ENCODE measurements at regions not wholly inside any gene's neighbourhood (a gene's known extent, or its start where the extent isn't known, plus 50 kb on each side); places are given as distances from the start of the nearest gene placed in this dataset.

- DNase-seq (ENCODE audit: low read depth) = no peak
These were observed 123.5 kb upstream of the MAGI3 start for GRCh38 chr1:113266788-113267187.

- no peak for DNase-seq (ENCODE audit: low read depth)
These were observed 120.9 kb upstream of the MAGI3 start for GRCh38 chr1:113269168-113269963.

GRCh38 chr1:113271039-113271438, 119.3 kb upstream of the MAGI3 start:
- DNase-seq (ENCODE audit: low read depth) = no peak

- no peak for DNase-seq (ENCODE audit: low read depth)
These were observed 115.2 kb upstream of the MAGI3 start for GRCh38 chr1:113275083-113275482.

- DNase-seq (ENCODE audit: low read depth) = no peak
These were observed 114.6 kb upstream of the MAGI3 start for GRCh38 chr1:113275691-113276090.

- no peak for DNase-seq (ENCODE audit: low read depth)
These were observed 113.8 kb upstream of the MAGI3 start for GRCh38 chr1:113276507-113276906.

- DNase-seq (ENCODE audit: low read depth) = no peak
These were observed 111.9 kb upstream of the MAGI3 start for GRCh38 chr1:113278371-113278770.

- DNase-seq (ENCODE audit: low read depth) = no peak
These were observed 111.5 kb upstream of the MAGI3 start for GRCh38 chr1:113278777-113279176.

GRCh38 chr1:113279776-113280391, 110.4 kb upstream of the MAGI3 start:
- no peak for DNase-seq (ENCODE audit: low read depth)

- DNase-seq (ENCODE audit: low read depth) = no peak
These were observed 109.7 kb upstream of the MAGI3 start for GRCh38 chr1:113280581-113280980.

GRCh38 chr1:113281550-113281949, 108.8 kb upstream of the MAGI3 start:
- no peak for DNase-seq (ENCODE audit: low read depth)

- DNase-seq (ENCODE audit: low read depth) = no peak
These were observed 108.1 kb upstream of the MAGI3 start for GRCh38 chr1:113282008-113282892.

- no peak for DNase-seq (ENCODE audit: low read depth)
These were observed 107.4 kb upstream of the MAGI3 start for GRCh38 chr1:113282893-113283285.

GRCh38 chr1:113283914-113284313, 106.4 kb upstream of the MAGI3 start:
- DNase-seq (ENCODE audit: low read depth) = no peak

- no peak for DNase-seq (ENCODE audit: low read depth)
These were observed 104.2 kb upstream of the MAGI3 start for GRCh38 chr1:113286156-113286555.

- no peak for DNase-seq (ENCODE audit: low read depth)
These were observed 98.3 kb upstream of the MAGI3 start for GRCh38 chr1:113291777-113292602.

- DNase-seq (ENCODE audit: low read depth) = no peak
These were observed 97.6 kb upstream of the MAGI3 start for GRCh38 chr1:113292603-113293255.

GRCh38 chr1:113293256-113293626, 97.1 kb upstream of the MAGI3 start:
- DNase-seq (ENCODE audit: low read depth) = no peak

GRCh38 chr1:113297749-113298148, 92.6 kb upstream of the MAGI3 start:
- DNase-seq (ENCODE audit: low read depth) = no peak

GRCh38 chr1:113298941-113299340, 91.4 kb upstream of the MAGI3 start:
- DNase-seq (ENCODE audit: low read depth) = no peak

- no peak for DNase-seq (ENCODE audit: low read depth)
These were observed 87.7 kb upstream of the MAGI3 start for GRCh38 chr1:113302636-113303035.
